ENCODE measurements at regions not wholly inside any gene's neighbourhood (a gene's known extent, or its start where the extent isn't known, plus 50 kb on each side); places are given as distances from the start of the nearest gene placed in this dataset.
"Not testable (repeated sequence)": the region's sequence is repeated elsewhere in the genome, so short reads cannot be mapped to it uniquely, and the experiment has no call there.

DNA sequence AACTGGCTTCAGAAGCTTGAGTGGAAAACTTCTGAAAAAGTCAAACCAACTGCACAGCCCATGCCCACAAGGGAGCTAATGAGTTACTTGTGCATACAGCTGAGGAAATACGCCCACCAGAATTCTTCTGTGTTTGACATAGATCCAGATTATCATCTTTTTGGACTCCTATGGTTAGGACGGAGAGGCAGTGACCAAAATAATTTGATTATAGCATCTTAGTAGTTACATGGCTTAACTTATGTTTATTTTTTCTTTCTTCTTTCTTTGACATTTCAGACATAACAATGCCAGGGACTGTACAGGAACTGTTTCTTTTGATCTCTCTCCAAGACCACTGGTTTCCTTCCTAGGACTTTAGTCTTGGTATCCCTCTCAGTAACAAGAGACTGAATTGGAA is 246.1 kb upstream of the RASGRP1 start:
- no peak for DNase-seq (ENCODE audit: low read depth in 2 of 2)

DNA sequence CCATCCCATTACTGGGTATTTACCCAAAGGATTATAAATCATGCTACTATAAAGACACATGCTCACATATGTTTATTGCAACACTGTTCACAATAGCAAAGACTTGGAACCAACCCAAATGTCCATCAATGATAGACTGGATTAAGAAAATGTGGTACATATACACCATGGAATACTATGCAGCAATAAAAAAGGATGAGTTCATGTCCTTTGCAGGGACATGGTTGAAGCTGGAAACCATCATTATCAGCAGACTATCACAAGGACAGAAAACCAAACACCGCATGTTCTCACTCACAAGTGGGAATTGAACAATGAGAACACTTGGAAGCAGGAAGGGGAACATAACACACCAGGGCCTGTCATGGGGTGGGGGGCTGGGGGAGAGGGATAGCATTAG is 249.6 kb upstream of the RASGRP1 start:
- not testable (repeated sequence) for DNase-seq (ENCODE audit: low read depth in 2 of 2)

- no peak for DNase-seq (ENCODE audit: low read depth in 2 of 2)
Observed at GRCh38 chr15:38814891-38815290, 250.3 kb upstream of the RASGRP1 start.

DNA sequence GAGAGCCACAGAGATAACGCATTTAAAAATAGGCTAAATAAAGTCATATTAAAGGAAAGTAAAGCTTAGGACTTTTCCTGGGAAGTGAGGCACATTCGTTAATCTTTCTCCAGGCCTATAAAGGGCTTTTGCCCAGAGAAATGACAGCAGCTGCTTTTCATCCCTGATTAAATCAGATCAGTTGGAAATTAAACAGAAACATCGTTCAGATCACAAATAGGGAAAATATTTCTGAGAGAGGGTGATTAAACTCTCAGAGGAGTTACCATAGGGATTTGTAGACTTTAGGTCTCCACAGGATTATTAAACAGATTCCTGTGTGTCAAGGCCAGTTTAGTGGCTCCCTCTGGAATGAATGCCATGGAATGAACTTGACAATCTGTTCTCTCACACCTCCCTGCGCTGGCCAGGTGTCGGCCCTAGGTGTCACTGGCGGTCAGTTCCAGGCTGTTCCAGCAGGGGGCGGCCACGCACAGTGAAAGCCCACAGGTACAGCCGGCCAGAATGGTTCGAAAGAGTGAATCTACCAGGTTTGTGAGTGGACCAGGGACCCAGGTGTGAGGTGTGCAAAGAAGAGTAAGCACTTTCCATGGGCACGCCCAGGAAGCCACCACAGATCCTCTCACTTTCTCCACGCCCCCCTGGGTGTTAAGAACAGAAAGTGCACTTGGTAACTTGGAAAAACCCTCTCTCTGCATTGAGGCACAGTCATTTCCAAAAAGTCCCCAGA is 253.0 kb upstream of the RASGRP1 start:
- peak; percentile 48 to 82 for DNase-seq (ENCODE audit: low read depth in 2 of 2)

GRCh38 chr15:38818157-38818790 is 253.7 kb upstream of the RASGRP1 start:
- no peak for DNase-seq (ENCODE audit: low read depth in 2 of 2)

DNA sequence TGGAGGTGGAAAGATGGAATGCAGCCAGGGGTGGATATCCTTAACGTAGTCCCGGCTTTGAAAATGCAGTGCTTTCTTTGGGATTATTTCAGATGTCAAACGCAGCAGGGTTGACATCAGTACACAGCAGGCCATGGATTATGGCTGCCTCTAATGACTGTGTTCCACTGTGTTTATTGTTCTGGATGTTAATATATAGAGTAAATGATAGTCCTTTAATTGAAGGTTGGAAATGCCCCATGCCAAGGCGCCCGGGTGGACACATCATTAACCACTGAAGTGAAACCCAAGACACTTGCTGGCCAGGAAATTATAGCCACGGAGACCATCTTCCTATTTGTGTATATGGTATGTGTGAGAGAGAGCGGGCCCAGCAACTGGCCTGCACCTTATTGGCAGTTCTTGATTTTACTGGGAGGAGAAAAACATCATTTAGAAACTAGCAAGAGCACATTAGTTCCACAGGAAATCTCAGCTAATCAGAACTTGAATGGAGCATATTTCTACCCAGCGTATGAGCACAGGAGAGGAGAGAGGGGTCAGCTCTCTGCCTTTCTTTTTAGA is 254.9 kb upstream of the RASGRP1 start:
- no peak for DNase-seq (ENCODE audit: low read depth in 2 of 2)

GRCh38 chr15:38823263-38823662 is 258.6 kb upstream of the RASGRP1 start:
- DNase-seq (ENCODE audit: low read depth in 2 of 2), result no peak

GRCh38 chr15:38824719-38825118 is 260.1 kb upstream of the RASGRP1 start:
- DNase-seq (ENCODE audit: low read depth in 2 of 2), result no peak

DNA sequence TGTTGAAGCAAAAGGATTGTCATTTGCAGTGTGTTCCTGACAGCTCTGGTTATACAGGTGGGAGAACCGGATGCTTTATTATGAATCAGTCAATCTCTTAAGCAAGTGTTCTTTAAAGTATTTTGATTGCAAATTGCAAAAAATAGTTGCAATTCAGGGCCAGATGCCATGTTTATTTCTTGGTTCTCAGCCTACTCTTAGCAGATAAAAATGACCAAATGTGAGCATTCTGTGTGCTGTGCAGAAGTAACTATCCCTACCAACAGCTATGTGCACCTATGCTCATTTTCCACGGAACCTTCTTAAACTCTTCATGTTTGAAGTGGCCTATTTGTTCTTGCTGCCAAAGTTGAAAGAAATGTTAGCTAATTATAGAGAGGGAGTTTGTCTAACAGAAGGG is 262.3 kb upstream of the RASGRP1 start:
- no peak for DNase-seq (ENCODE audit: low read depth in 2 of 2)

GRCh38 chr15:38828031-38828532 is 263.5 kb upstream of the RASGRP1 start:
- no peak for DNase-seq (ENCODE audit: low read depth in 2 of 2)

DNA sequence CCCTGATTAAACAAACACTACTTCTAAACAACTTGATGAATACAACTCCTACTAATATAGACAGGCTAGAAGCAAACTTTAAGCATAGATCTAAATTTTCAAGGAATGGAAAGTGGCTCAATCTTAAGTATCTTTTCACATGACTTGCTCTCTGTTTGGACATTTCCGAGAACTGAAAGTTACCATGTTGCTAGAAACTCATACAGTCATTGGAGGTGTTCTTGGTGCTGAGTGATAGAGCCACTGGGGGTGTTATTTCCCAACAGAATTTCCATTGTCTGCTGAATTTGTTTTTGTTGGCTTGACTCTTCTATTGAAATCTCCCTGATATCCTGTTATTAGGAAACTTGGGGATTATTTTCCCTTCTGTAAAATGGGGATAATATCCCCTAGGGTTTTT is 264.5 kb upstream of the RASGRP1 start:
- no peak for DNase-seq (ENCODE audit: low read depth in 2 of 2)

DNA sequence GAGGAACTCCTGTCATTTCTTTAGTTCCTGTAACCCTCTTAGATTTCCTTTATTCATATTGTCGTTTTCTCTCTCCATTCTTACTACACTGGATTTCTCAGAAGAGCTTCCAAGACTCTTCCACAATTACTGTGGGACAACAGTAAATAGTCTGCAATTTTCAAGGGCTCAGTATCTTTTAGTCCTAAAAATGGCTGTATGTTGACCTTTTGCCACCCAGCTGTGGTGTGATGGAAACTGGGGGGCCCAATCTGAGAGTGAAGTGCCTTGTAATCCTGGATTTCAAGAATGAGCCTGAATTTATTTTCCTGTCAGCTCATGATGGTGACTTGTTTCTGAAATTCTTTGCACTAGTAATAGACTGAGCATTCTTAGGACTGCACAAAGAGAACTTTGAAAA is 277.6 kb upstream of the RASGRP1 start:
- no peak for DNase-seq (ENCODE audit: low read depth in 2 of 2)

DNA sequence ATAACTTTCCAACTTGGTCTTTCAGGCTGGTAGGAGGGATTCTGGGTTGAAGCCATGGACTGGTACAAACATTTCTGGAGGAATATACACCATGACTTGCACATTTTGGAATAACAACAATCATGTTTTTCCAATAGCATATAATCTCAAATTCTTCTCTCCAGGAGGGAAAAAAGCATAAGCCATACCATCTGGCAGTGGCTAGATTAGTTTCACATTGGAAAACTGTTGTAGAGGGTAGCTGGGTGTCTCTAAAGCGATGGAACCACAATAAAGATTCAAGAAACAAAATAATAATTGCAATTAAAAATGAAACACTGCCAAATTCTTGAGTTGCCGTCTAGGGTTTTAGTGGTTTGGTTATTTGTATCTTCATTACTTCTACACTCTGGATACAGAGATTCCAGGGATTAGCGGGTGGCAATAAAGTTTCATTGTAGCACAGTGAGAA is 278.5 kb upstream of the RASGRP1 start:
- no peak for DNase-seq (ENCODE audit: low read depth in 2 of 2)

- DNase-seq (ENCODE audit: low read depth in 2 of 2), result no peak
Observed at GRCh38 chr15:38843736-38844590, 279.3 kb upstream of the RASGRP1 start.

DNA sequence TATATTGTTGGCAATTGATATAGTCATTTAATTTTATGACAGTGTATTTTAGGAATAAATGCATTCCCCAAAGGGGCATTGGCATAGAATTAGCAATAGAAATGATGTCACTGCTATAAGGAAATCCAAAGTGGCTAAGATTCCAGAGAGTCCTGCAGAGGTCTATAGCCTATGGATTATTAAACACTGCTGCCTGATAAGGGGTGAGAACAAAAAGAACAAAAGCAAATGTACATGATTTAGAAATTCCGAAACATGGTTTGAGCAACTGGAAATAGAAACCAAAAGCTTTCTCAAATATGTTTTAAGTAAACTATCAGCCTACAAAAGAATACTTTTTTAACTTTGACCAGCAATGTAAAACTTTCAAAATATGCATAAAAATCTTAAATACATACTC is 280.1 kb upstream of the RASGRP1 start:
- DNase-seq (ENCODE audit: low read depth in 2 of 2), result no peak

GRCh38 chr15:38846346-38846745 is 281.7 kb upstream of the RASGRP1 start:
- DNase-seq (ENCODE audit: low read depth in 2 of 2), result no peak

GRCh38 chr15:38847666-38848065 is 283.1 kb upstream of the RASGRP1 start:
- DNase-seq (ENCODE audit: low read depth in 2 of 2), result no peak

- no peak for DNase-seq (ENCODE audit: low read depth in 2 of 2)
Observed at GRCh38 chr15:38849046-38849445, 284.4 kb upstream of the RASGRP1 start.

DNA sequence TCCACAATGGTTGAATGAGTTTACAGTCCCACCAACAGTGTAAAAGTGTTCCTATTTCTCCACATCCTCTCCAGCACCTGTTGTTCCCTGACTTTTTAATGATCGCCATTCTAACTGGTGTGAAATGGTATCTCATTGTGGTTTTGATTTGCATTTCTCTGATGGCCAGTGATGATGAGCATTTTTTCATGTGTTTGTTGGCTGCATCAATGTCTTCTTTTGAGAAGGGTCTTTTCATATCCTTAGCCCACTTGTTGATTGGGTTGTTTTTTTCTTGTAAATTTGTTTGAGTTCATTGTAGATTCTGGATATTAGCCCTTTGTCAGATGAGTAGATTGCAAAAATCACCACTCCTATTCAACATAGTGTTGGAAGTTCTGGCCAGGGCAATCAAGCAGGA is 287.6 kb upstream of the RASGRP1 start:
- DNase-seq (ENCODE audit: low read depth in 2 of 2), result not testable (repeated sequence)

DNA sequence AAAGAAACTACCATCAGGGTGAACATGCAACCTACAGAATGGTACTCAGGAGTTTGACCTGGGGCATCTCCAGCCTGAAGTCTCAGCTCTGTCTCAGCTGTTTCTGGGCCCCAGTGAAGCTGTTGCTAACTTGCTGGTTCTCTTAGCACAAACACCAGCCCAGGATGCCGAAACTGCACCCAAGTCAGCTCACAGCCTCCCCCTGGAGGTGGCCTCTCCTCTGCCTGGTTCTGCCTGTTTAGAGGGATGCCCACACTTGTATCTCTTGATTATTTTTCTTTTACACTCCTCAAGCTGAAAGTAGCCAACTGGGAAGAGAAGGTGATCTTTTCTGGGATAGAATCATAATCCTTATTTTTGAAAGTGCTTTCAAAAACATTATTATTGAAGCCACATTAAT is 289.0 kb upstream of the RASGRP1 start:
- DNase-seq (ENCODE audit: low read depth in 2 of 2), result no peak

- no peak for DNase-seq (ENCODE audit: low read depth in 2 of 2)
Observed at GRCh38 chr15:38854506-38854905, 289.9 kb upstream of the RASGRP1 start.

DNA sequence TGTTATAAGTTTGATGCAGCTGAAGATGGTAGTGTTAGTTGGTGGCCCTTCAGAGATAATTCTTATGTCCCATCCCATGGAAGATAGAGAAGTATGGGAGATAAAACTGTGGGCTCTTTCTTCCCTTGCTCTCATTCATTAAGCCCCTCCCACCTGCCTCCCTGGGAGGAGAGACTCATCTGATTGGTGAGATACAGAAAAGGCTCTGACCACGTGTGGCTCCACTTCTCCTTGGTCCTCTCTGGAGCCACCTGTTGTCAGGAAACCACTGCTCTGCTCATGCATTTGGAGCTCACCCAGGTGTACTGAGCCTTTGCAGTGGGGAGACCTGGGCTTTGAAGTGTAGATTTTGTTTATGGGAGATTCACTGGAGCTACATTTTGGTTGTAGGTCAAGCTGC is 293.2 kb upstream of the RASGRP1 start:
- DNase-seq (ENCODE audit: low read depth in 2 of 2), result no peak
